Astrocyte of the spinal cord (primary cell): ENCODE measurements at regions not wholly inside any gene's neighbourhood (a gene's known extent, or its start where the extent isn't known, plus 50 kb on each side); places are given as distances from the start of the nearest gene placed in this dataset.

ENCODE experiments used
- DNase-seq: peaks from one replicate; pipeline ENCODE4 v3.0.0; 2011; ENCODE audit warnings: low read depth, low spot score
- H3K4me3 ChIP-seq: 2 replicates; pipeline ENCODE4 v1.5.1; 2011; ENCODE audit warnings: low read depth, mild to moderate bottlenecking, low read length, moderate library complexity
- in situ Hi-C: cut with HindIII; loops from 2 replicates; pipeline ENCODE4 v1.10.0; 2017; ENCODE audit warnings: low sequenced_read_pairs
- TF ChIP-seq, protein P1 (sequence below): IDR thresholded peaks from 2 replicates; pipeline ENCODE4 v1.5.1; 2012; ENCODE audit warnings: low read depth, mild to moderate bottlenecking, low read length, inconsistent platforms

DNA sequence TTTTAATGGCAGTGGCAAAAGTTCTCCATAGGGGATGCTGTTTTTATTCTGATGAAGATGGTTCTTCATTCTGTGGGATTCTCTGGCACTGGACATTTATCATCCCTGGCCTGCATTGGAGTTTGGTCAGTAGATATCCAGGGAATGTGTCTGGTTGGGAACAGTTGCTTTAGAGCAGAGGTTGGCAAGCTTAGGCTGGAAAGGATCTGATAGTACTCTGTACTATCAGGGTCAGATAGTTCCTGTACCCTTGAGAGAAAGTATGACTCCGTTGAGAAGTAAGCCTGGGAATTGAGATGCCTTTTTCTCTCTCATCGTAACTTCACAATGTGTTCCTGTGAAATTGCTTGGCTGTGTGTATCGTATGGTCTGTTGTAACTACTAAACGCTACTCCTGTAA, 244.1 kb downstream of the POLR1F start:
- in situ Hi-C loops = no loop called here
- TF ChIP-seq, protein P1, sequence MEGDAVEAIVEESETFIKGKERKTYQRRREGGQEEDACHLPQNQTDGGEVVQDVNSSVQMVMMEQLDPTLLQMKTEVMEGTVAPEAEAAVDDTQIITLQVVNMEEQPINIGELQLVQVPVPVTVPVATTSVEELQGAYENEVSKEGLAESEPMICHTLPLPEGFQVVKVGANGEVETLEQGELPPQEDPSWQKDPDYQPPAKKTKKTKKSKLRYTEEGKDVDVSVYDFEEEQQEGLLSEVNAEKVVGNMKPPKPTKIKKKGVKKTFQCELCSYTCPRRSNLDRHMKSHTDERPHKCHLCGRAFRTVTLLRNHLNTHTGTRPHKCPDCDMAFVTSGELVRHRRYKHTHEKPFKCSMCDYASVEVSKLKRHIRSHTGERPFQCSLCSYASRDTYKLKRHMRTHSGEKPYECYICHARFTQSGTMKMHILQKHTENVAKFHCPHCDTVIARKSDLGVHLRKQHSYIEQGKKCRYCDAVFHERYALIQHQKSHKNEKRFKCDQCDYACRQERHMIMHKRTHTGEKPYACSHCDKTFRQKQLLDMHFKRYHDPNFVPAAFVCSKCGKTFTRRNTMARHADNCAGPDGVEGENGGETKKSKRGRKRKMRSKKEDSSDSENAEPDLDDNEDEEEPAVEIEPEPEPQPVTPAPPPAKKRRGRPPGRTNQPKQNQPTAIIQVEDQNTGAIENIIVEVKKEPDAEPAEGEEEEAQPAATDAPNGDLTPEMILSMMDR = no peak
- no peak overlapping the region for H3K4me3 ChIP-seq
- DNase-seq = no peak

DNA sequence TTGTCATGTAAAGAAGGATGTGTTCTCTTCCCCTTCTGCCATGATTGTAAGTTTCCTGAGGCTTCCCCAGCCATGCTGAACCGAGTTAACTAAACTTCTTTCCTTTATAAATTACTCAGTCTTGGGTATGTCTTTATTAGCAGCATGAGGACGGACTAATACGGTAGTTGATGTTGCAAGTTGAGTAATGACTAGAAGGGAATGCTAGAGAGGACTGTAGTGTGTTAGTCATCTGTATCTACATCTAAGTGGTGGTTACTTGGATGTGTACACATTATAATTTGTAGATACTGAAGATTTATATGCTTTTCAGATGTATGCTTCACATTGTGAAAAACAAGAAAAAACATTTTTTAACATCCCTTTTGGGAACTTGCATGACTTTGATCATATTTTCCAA, 244.6 kb downstream of the POLR1F start:
- DNase-seq = peak; percentile 6
- no peak overlapping the region for H3K4me3 ChIP-seq
- in situ Hi-C loops = no loop called here
- TF ChIP-seq, protein P1 = no peak

DNA sequence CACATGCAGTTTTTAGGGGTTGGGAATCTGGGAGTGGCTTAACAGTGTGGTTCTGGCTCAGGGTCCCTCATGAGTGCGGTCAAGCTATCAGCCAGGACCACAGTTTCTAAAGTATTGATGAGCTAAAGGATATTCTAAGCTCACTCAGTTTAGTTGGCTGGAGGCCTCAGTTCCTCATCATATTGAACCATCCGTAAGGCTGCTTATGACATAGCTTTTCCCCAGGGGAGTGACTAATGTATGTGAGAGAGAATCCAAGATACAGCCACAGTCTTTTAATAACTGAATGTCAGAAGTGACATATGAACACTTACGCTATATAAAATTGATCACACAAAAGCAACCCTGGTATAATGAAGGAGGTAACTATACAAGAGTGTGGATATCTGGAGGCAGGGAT, 245.3 kb downstream of the POLR1F start:
- no peak for DNase-seq
- H3K4me3 ChIP-seq = no peak overlapping the region
- in situ Hi-C loops = no loop called here
- TF ChIP-seq, protein P1 = no peak

DNA sequence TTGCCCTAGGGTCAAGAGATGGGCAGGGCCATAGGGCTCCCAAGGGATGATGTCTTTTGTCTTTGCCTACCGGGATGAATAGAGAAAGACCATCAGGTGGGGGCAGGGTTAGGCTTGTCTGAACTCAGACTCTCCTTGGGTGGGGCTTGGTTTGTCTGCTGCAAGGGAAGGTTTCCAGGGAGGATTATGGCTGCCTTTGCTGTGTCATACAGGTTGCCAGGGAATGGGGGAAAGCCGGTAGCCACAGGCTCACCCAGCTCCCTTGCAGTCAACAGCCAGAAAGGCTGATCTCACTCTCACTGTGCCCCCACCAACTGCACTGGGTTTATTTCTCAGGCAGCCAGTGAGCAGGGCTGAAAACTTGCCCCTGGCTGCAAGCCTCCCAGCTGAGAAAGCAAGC, 253.2 kb downstream of the POLR1F start:
- TF ChIP-seq, protein P1 = no peak
- H3K4me3 ChIP-seq = no peak overlapping the region
- in situ Hi-C loops = no loop called here
- peak; percentile 19 for DNase-seq

DNA sequence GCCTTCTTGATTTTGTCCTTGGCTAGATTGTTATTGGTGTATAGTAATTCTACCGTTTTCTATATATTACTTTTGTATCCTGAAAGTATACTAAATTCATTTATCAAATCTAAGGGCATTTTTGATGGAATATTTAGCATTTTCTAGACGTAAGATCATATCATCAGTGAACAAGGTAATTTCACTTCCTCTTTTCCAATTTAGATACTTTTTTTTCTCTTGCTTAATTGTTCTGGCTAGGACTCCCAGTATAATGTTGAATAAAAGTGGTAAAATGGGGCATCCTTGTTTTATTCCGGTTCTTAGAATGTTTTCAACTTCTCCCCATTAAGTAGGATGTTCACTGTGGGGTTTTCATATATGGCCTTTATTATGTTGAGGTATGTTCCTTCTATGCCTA, 260.7 kb downstream of the POLR1F start:
- DNase-seq = no peak
- H3K4me3 ChIP-seq = no peak overlapping the region
- in situ Hi-C loops = no loop called here
- TF ChIP-seq, protein P1 = no peak

DNA sequence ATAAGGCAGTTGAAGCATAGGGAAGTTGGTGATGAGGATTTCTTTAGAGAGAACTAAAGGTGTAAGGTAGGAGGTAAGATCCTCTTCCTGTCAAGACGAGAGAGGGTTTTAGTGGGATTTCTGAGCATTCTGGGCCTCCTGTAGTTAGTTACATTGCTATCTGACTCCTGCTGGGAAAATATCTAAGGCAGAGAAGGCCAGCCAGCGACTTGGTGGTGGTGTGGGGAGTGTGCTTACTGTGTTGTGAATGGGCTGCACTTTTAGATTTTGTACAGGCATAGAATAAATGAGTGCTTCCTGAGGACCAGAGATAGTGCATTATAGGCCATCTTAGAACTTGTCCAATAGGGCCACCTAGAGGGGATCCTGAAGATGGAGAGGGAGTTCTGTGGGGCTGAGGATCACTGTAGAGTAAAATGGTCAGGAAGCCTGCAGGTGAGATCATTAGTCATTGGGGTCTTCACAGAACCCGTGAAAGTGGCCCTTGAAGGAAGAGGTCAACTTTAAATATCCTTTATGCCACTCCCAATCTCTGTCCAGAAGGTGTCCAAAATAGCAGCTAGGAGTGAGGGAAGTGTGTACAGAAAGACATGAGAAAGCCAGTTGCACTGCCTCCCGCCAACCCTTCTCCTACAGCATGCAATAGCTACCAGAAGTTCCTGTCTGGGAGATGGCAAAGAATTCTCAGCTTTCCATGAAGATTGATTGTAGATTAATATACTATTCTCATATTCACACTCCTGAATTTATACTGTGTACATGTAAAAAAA, 266.6 kb downstream of the POLR1F start:
- TF ChIP-seq, protein P1 = peak; percentile 70
- in situ Hi-C loops = no loop called here
- DNase-seq = peak; percentile 70
- H3K4me3 ChIP-seq = no peak overlapping the region
